Erythroblast (primary cell): ENCODE measurements at regions not wholly inside any gene's neighbourhood (a gene's known extent, or its start where the extent isn't known, plus 50 kb on each side); places are given as distances from the start of the nearest gene placed in this dataset.
"Not testable (repeated sequence)": the region's sequence is repeated elsewhere in the genome, so short reads cannot be mapped to it uniquely, and the experiment has no call there.

Experiments used
- DNase-seq, 2 experiments: peaks; one replicate each; lab custom pipeline; 2025; lab: John Stamatoyannopoulos, UW
- GATA1 ChIP-seq: IDR thresholded peaks from 2 replicates; pipeline ENCODE4 v1.6.1; 2011; ENCODE audit warnings: low read depth, mild to moderate bottlenecking, control low read depth, low read length, moderate library complexity
- POLR2A ChIP-seq: IDR thresholded peaks from 2 replicates; pipeline ENCODE4 v1.6.1; 2011; ENCODE audit warnings: mild to moderate bottlenecking, low read length

DNA sequence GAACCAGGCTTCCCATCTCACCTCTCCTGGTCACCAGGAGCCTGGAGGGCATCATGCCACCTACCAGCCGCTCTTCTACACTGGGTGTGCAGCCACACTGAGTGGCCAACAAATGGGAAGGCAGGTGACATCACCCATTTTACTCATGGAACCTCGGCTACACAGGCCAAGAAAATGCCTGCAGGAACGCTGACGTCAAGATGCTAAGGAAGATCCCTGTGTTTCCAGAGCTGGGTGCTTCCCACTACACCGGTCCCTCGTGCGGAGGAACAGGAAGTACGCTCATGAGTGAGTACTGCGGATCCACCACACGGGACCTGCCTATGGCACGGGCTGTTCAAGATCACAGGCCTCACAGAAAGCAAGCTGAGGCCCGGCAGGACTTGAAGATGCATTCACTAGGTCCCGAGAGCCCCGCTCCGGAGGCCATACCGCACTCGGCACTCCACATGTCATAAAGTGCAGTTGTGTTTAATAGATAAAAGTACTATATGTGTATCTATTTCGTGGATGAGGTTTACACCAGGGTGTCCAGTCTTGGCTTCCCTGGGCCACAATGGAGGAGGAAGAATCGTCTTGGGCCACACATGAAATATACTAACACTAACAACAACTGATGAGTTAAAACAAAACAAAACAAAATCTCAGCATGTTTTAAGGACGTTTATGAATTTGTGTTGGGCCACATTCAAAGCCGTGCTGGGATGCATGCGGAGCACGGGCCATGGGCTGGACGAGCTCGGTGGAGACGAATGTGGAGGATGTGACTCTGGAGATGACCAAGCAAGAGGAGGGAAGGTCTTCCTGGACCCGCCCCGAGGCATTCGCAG is 257.9 kb downstream of the THBS2 start:
- no peak for TF ChIP-seq POLR2A
- TF ChIP-seq GATA1: no peak
- no peak for DNase-seq

DNA sequence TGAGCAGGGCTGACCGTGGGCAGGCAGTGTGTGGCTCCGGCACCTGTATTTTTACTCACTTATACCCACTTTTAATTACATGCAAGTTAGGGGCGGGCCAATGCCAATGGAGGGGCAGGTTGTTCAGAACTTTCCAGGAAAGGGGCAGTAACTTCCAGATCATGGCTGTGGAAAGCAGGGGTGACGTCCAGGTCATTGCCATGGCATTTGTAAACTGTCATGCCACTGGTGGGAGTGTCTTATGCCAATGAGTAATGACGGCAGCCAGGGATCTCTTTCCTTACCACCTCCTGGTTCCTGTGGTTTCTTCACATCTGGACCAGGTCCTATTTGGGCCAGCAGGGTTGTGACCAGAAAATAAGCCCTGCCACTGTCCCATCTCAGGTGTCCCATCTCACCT is 258.7 kb downstream of the THBS2 start:
- TF ChIP-seq POLR2A (no peak), GATA1 (no peak)
- no peak for DNase-seq

DNA sequence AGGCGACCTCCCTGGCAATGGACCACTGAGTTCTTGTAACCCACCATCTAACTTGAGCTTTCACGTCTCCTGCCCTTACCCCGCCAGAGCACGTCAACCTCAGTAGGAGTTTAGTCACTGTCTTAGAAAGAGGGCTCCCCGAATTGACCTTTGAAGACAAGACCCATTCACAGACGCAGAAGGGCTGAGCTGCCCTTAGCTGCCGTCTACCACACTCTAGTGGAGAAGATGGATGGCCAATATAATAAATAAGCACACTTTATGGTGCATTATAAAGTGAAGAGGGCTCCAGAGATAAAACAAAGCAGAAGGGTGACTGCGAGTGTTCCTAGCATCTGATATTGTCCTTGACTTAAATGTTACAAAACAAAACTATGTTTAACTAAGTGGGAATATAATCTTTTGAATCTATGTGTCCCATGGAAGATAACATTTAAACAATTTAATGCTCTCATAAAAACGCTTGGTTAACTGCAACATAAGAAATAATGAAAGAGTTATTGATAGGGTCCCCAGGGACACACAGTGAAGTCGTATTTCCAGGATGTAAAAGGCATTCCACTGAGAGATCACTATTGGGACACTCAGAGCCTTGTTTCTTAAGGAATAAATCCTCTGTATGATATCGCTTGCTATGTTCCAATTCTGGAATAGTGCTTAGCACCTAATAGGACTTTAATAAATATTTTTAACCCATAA is 261.1 kb downstream of the THBS2 start:
- no peak for DNase-seq
- TF ChIP-seq POLR2A (no peak), GATA1 (no peak)

DNA sequence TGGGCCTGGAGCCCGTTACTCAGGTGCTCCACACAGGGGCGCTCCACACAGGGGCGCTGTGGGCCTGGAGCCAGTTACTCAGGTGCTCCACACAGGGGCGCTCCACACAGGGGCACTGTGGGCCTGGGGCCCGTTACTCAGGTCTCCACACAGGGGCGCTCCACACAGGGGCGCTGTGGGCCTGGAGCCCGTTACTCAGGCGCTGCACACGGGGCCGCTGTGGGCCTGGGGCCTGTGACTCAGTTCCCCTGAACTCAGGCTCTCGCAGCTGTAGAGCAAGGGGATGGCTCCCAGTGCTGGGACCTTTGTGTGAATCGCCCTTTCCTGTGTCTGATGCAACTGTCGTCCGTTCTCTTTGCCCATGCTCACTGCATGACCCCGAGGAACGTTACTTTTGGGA is 262.0 kb downstream of the THBS2 start:
- DNase-seq: not testable (repeated sequence)

DNA sequence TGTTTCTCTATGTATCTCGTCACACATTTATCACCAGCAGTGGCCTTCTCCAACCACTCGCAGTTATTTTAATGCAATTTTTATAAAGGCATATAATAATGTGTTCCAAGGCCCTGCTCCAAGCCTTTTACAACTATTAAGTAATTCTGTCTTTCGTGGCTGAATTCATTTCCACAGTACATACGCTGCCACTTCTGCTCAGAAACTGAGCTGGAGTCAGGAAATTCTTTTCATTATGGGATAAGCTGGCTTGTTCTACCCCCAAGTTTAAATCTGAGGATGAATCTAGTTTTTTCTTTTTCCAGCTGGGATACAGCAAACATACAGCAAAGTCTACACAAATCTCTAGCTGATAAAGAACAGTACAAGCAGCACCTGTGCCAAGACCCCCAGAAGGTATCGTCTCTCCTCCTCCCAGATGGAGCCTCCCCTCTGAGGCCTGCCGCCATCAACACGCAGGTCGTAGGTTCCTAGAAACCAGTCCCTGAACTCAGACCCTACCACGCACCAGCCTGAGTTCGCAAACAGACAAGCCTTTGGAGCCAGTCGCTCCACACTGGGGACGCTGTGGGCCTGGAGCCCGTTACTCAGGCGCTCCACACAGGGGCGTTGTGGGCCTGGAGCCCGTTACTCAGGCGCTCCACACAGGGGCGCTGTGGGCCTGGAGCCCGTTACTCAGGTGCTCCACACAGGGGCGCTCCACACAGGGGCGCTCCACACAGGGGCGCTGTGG is 263.5 kb downstream of the THBS2 start:
- TF ChIP-seq POLR2A: no peak
- TF ChIP-seq GATA1: no peak
- no peak for DNase-seq

DNA sequence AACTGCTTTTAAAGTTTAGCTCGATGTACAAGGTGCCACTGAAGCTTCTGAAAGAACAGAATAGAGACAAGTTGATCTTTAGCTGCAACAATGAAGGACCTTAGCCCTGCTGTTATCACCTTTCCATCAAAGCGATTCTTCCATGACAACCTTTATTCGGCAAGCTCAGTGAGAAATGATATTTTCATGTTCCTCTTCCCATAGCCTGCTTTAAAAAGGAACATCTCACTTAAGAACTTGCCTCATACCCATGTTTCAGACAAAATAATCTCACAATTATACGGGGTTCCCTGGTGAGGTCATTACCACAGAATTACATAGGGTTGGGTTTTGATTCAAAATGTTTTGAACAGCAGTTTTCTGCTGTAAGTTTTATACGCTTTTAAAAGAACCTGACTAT is 264.2 kb downstream of the THBS2 start:
- DNase-seq: no peak
- TF ChIP-seq POLR2A: no peak
- TF ChIP-seq GATA1: no peak

DNA sequence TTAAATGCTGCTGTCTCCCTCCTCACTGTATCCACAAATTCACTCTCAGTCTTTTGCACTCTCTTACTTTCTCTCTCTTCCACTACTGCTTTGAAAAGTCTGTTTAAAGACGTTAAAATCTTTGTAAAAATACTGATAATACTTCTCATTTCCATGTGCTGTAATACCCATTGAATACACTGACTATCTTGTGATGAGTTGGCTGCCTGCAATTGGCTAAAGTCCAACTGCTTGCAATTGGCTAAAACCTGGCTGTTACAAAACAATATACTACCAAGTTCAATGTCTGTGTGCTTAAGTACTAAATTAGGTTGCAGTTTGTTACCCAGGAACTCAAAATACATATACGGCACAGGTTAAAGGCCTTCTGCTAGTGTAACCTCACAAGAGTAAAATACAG is 264.8 kb downstream of the THBS2 start:
- TF ChIP-seq GATA1 (no peak), POLR2A (no peak)
- no peak for DNase-seq

DNA sequence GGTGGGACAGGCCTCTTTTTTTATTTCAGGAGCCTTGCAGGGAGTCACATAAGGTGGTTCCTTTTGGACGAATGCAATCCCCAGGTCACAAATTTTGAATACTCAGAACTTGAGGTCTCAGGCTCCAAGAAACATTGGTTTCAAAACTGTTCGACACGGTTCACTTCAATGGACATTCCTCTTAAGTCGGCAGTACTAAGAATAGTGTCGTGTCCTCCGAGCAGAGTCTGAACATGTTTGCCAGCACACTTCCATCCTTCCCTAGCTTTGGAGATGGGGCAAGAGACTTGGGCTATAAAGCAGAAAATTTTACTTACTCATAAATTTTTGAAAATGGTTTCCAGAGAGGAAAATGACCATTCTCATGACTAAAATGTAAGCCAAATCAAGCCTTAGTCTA is 265.4 kb downstream of the THBS2 start:
- DNase-seq: no peak
- TF ChIP-seq GATA1 (no peak), POLR2A (no peak)

DNA sequence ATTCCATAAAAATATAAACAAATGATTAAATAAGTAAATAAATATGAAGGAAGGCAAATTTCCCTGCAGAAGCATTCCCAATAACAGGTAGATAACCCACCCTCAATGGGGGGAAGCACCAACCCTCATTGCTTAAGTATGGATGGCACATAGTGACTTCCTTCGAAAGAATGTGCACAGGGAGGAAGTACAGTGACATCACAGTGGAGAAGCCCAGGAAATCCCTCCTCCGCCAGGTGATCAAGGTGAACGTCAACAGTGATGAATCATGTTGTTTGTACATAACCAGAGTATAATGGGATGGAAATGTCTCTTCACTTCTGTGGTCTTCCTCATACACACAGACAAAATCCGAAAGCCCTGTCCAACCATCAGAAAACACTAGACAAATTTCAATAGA is 267.9 kb downstream of the THBS2 start:
- no peak for TF ChIP-seq GATA1
- TF ChIP-seq POLR2A: no peak
- DNase-seq: no peak

DNA sequence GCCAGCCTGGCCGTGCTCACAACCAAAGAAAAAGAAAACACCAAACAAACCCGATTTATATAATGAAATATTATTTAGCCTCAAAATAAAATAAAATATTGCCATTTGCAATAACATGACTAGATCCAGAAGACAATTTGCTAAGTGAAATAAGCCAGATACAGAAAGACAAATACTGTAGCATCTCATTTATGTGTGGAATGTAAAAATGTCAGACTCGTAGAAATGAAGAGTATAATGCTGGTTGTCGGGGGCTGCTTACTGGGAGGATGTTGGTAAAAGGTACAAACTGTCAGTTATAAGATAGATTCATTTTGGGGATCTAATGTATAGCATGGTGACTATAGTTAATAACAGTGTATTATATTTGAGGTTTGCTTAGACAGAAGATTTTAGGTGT is 269.7 kb downstream of the THBS2 start:
- DNase-seq: no peak
- no peak for TF ChIP-seq GATA1
- TF ChIP-seq POLR2A: no peak

DNA sequence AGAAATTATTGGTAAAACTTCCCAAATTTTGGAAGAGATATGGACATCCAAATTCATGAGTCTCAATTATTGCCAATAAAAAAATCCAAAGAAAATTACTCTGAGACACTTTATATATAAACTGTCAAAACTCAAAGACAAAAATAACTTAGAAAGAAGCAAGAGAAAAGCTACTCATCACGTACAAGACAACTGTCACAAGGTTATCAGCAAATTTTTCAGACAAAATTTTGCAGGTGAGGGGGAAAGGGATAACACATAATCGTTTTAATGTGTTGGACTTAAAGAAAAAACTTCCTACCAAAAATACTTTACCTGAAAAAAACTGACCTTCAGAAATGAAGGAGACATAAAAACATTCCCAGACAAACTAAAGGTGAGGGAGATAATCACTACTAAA is 272.5 kb downstream of the THBS2 start:
- DNase-seq: no peak
- no peak for TF ChIP-seq POLR2A
- TF ChIP-seq GATA1: no peak

DNA sequence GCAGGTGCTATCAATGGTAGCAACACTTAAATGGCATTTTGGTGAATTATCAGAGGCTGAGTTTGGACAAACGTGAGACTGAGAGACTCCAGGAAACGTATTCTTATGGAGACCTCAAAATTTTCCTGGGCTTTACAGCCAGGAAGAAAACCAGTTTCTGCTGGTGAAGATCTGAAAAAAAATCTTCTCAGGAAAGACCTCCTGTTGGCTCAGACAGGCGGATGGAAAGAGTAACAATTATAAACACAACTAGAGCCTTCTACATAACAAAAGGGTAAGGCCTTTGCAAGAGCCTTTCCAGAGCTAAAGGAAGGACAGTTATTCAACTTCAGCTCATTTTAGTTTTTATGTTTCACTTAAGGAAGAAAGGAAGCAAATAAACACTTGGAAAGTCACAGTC is 274.4 kb downstream of the THBS2 start:
- TF ChIP-seq GATA1 (no peak), POLR2A (no peak)
- no peak for DNase-seq

DNA sequence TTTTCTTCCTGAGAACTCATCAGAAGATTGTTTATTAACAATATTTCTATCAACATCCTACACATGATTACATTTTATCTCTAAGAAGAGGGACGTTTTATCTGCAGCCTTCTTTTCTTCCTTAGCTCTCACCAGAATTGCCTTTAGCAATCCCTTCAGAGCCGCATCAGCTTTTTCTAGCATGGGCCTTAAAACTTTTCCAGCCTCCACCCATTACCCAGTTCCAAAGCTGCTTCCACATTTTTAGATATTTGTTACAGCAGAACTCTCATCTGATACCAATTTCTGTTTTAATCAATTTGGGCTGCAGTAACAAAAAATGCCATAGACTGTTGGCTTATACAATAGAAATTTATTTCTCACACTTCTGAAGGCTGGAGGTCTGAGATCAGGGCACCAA is 281.5 kb downstream of the THBS2 start:
- DNase-seq: no peak
- TF ChIP-seq GATA1 (no peak), POLR2A (no peak)

DNA sequence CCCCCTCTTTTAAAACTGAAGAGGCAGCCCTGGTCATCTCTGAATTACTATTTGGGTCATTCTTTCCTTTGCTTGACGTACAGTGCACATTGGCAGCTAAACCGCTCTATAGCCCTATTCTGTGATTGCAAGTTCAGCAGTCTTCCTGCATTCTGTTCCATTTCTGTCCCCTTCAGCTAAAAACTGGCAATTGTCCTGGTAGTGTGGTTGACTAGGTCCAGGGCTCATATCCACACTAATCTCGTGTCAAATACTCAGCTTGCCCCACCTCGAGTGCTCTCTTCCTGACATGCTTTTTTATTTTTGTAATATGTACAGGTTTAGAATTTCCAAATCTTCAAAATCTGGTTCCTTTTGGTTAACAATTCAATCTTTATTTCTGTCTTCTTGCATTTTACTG is 282.1 kb downstream of the THBS2 start:
- DNase-seq: no peak
- TF ChIP-seq GATA1: no peak
- TF ChIP-seq POLR2A: no peak

DNA sequence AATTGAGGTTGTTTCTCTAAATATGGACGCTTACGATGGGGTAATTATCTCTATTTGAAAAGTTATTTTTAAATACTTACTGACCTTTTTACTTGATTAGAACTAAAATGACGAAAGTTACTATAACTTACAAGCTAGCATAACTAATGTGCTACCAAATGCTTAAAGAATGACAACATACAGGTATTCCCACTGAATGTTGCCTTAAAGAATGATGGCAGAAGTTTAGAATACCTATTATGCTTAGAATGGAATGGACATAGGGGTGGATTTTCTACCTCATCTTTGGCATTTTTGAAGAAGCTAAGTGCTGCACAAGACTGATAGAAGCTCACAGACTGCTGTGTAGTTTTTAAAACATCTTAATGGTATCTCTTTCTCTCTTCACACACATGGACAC is 284.8 kb downstream of the THBS2 start:
- no peak for DNase-seq
- no peak for TF ChIP-seq POLR2A
- no peak for TF ChIP-seq GATA1
